GM12891 (cell line): ENCODE measurements at regions not wholly inside any gene's neighbourhood (a gene's known extent, or its start where the extent isn't known, plus 50 kb on each side); places are given as distances from the start of the nearest gene placed in this dataset.

Experiments used
- POLR2A ChIP-seq: IDR thresholded peaks from 2 replicates; pipeline ENCODE4 v1.6.1; 2011; ENCODE audit warnings: low read depth, low read length, control low read depth
- TAF1 ChIP-seq: IDR thresholded peaks from 2 replicates; pipeline ENCODE4 v1.6.1; 2011; ENCODE audit warnings: low read depth, low read length, control low read depth

- TF ChIP-seq POLR2A (no peak), TAF1 (no peak)
Measured at GRCh38 chr18:40911582-40912254, 1043.3 kb upstream of the PIK3C3 start.
